GM12878 (cell line): ENCODE measurements at regions not wholly inside any gene's neighbourhood (a gene's known extent, or its start where the extent isn't known, plus 50 kb on each side); places are given as distances from the start of the nearest gene placed in this dataset.

Experiments
- ATAC-seq: fragments of 200-7000 bp; cut with Tn5 transposase; 3 replicates; pipeline ENCODE4 v1.9.1; 2020; ENCODE audit warnings: mild to moderate bottlenecking, moderate library complexity
- BruUV-seq: library from RNA; stranded (reverse); fragments of 400-500 nt; replicated peaks from 2 replicates; lab custom pipeline; 2021; lab: Mats Ljungman, UMichigan
- CTCF ChIA-PET: fragments of 300-600 bp; sonication (Branson Sonifier 250); formaldehyde crosslinking; extraction: SDS; loops from one replicate; lab custom pipeline; 2021; ENCODE audit warnings: inconsistent platforms; lab: Yijun Ruan, JAX
- POLR2A ChIA-PET: fragments of 350-600 bp; formaldehyde crosslinking; extraction: SDS; loops from one replicate; lab custom pipeline; 2021; ENCODE audit warnings: inconsistent platforms; lab: Charles Lee
- RAD21 ChIA-PET: fragments of 300-600 bp; sonication (Branson Sonifier 250); formaldehyde crosslinking; loops from one replicate; lab custom pipeline; 2023; ENCODE audit warnings: antibody characterized with exemption; ENCODE audit not compliant: unreplicated experiment; lab: Charles Lee
- SMC1A ChIA-PET: fragments of 300-600 bp; sonication (Branson Sonifier 250); formaldehyde crosslinking; loops from one replicate; lab custom pipeline; 2023; ENCODE audit not compliant: unreplicated experiment, uncharacterized antibody; lab: Charles Lee
- DNase-seq: peaks from one replicate; pipeline ENCODE4 v3.0.0-alpha.2; 2011; ENCODE audit warnings: low read depth, low spot score
- FAIRE-seq: peaks from 3 replicates; lab custom pipeline; 2011; peaks lifted over from hg19 to GRCh38; lab: Jason Lieb, UNC
- H2AFZ ChIP-seq: 2 replicates; pipeline ENCODE4 v1.6.0; 2011; ENCODE audit warnings: low read depth, low read length, control low read depth; ENCODE audit not compliant: control insufficient read depth
- H3K27ac ChIP-seq: 2 replicates; pipeline ENCODE4 v1.5.1; 2011; ENCODE audit warnings: control low read depth; ENCODE audit not compliant: control insufficient read depth, insufficient read depth
- H3K27me3 ChIP-seq, 2 experiments: replicated peaks in 1 of 2; 2 replicates each; pipeline versions ENCODE4 v1.6.0 to v1.6.1; 2011; ENCODE audit warnings: low read length in 1 of 2; ENCODE audit not compliant: control insufficient read depth in 2 of 2, insufficient read depth in 2 of 2
- H3K36me3 ChIP-seq, 2 experiments: 2 replicates each; pipeline ENCODE4 v1.5.1; 2011; ENCODE audit warnings: low read length in 1 of 2; ENCODE audit not compliant: control insufficient read depth in 2 of 2, insufficient read depth in 2 of 2
- H3K4me1 ChIP-seq: 2 replicates; pipeline ENCODE4 v1.6.1; 2011; ENCODE audit warnings: mild to moderate bottlenecking, low read length, moderate library complexity, mixed read lengths; ENCODE audit not compliant: control insufficient read depth, insufficient read depth
- H3K4me2 ChIP-seq: 2 replicates; pipeline ENCODE4 v1.6.0; 2011; ENCODE audit warnings: control low read depth; ENCODE audit not compliant: control insufficient read depth, insufficient read depth
- H3K4me3 ChIP-seq: fragments of 200-600 bp; sonication (generic); 2 replicates; pipeline ENCODE4 v1.5.1; 2016
- H3K79me2 ChIP-seq: 2 replicates; pipeline ENCODE4 v1.6.0; 2011; ENCODE audit warnings: low read length; ENCODE audit not compliant: control insufficient read depth, insufficient read depth
- H3K9ac ChIP-seq: 2 replicates; pipeline ENCODE4 v1.8.0; 2011; ENCODE audit warnings: low read length, control low read depth, mixed read lengths; ENCODE audit not compliant: control insufficient read depth, insufficient read depth
- H3K9me3 ChIP-seq: replicated peaks from 3 replicates; pipeline ENCODE4 v1.5.1; 2011; ENCODE audit warnings: mild to moderate bottlenecking, low read length; ENCODE audit not compliant: control insufficient read depth, insufficient read depth
- H4K20me1 ChIP-seq: 2 replicates; pipeline ENCODE4 v1.6.0; 2011; ENCODE audit not compliant: control insufficient read depth, insufficient read depth
- ASH2L ChIP-seq: fragments of 300-600, 200-600 bp; sonication (generic); IDR thresholded peaks from 2 replicates; pipeline ENCODE4 v1.6.1; 2017; ENCODE audit warnings: low read depth, mild to moderate bottlenecking, borderline replicate concordance
- JUND ChIP-seq: IDR thresholded peaks from 2 replicates; pipeline ENCODE4 v1.6.1; 2012; ENCODE audit warnings: low read depth, mild to moderate bottlenecking, low read length, improper control_type of control experiment, moderate library complexity
- LARP7 ChIP-seq: fragments of 450-650 bp; IDR thresholded peaks from 2 replicates; pipeline ENCODE4 v1.6.1; 2017; ENCODE audit warnings: mild to moderate bottlenecking
- MTA3 ChIP-seq: IDR thresholded peaks from 2 replicates; pipeline ENCODE4 v1.6.1; 2012; ENCODE audit warnings: low read length, inconsistent platforms, borderline replicate concordance
- NFIC ChIP-seq: IDR thresholded peaks from 2 replicates; pipeline ENCODE4 v1.6.1; 2012; ENCODE audit warnings: low read depth, mild to moderate bottlenecking, inconsistent platforms, low read length, moderate library complexity
- NR2C2 ChIP-seq: IDR thresholded peaks from 2 replicates; pipeline ENCODE4 v1.6.1; 2011; ENCODE audit warnings: borderline replicate concordance, low read depth; ENCODE audit not compliant: control insufficient read depth, insufficient read length
- NR2F1 ChIP-seq: fragments of 450-650 bp; conservative IDR thresholded peaks from 2 replicates; pipeline ENCODE4 v1.6.1; 2017; ENCODE audit warnings: mild to moderate bottlenecking
- SP1 ChIP-seq: IDR thresholded peaks from one replicate; pipeline ENCODE4 v1.6.1; 2011; ENCODE audit warnings: low read depth, low read length
- WGBS: methylation state at CpG from one replicate; pipeline ENCODE4 v1.1.6; 2016; ENCODE audit warnings: low lambda C conversion rate; ENCODE audit not compliant: insufficient replicate concordance, insufficient coverage; ENCODE audit errors: missing lambda C conversion rate; 5-methylcytosine and 5-hydroxymethylcytosine counted together
- in situ Hi-C: fragments of 300-500 bp; cut with MboI; formaldehyde crosslinking; loops from 9 replicates; pipeline ENCODE4 v1.14.3; 2018; ENCODE audit warnings: mixed read lengths
- intact Hi-C: fragments of 100-400 bp; cut with micrococcal nuclease; formaldehyde crosslinking; loops from one replicate; pipeline ENCODE4 v1.14.2; 2022; ENCODE audit not compliant: unreplicated experiment
- TF ChIP-seq, protein P1 (sequence below), 3 experiments: IDR thresholded peaks in 2 of 3; conservative IDR thresholded peaks in 1 of 3; 2 replicates each; pipeline ENCODE4 v1.5.1; 2011; ENCODE audit warnings: low read depth in 3 of 3, low read length in 3 of 3, mild to moderate bottlenecking in 3 of 3, control low read depth in 2 of 3, moderate library complexity in 2 of 3, inconsistent platforms in 1 of 3, mixed read lengths in 1 of 3; ENCODE audit not compliant: control insufficient read depth in 2 of 3, insufficient read depth in 1 of 3; ENCODE audit errors: extremely low read depth in 1 of 3
- TF ChIP-seq, protein P2 (sequence below): fragments of 450-650 bp; IDR thresholded peaks from 2 replicates; pipeline ENCODE4 v1.6.1; 2017; ENCODE audit warnings: mild to moderate bottlenecking, low read depth, inconsistent platforms; ENCODE audit not compliant: poor library complexity, severe bottlenecking
- TF ChIP-seq, protein P3 (sequence below): IDR thresholded peaks from 2 replicates; pipeline ENCODE4 v1.6.1; 2011; ENCODE audit warnings: mild to moderate bottlenecking, low read depth, low read length, moderate library complexity; ENCODE audit not compliant: insufficient replicate concordance
- TF ChIP-seq, protein P4 (sequence below): IDR thresholded peaks from 2 replicates; pipeline ENCODE4 v1.6.1; 2012; ENCODE audit warnings: mild to moderate bottlenecking, low read depth, low read length
- TF ChIP-seq, protein P5 (sequence below): fragments of 450-650 bp; IDR thresholded peaks from 2 replicates; pipeline ENCODE4 v1.6.1; 2014; ENCODE audit warnings: mild to moderate bottlenecking

DNA sequence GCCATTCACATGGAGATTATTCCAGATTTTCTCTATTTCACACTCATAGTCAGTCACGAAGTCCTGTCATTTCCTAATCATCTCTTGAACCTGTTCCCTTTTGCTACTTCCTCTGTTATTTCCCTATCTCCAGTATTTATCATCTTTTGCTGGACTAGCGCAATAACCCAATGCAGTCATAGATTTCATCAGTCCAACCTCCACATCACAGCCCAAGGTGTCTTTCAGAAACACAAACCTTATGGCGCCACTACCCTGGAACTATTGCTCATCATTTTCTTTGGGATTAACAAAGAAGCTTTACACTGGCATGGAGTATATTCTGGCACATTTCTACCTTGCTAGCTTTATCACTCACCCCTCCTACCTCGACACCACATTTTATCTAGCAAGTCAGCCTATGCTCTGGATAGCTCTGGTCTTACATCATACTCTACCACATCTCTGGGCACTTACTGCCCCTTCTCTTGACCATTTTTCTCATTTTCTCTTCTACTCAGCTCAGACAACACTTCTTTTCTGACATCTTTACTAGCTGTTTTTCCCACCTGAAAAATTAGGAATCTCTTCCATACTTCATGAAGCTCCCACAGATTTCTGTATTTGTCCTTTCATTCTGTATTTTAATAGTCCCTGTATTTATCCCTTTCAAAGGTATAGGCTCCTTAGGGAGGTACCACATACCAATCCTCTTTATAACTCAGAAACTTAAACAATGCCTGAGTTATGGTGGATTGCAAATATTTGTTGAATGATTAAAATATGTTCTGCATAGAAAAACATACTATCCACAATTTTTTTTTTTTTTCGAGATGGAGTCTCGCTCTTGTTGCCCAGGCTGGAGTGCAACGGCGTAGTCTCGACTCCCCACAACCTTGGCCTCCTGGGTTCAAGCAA, 534.7 kb downstream of the KLF12 start:
- intact Hi-C loops (no loop called here), in situ Hi-C loops (no loop called here)
- Histone ChIP-seq H3K79me2 (no peaks in the 10 kb centered on the region), H3K27me3 (no peaks in the 10 kb centered on the region), H4K20me1 (no peaks in the 10 kb centered on the region), H3K9me3 (no peaks in the 10 kb centered on the region), H3K4me1 (no peaks in the 10 kb centered on the region), H3K4me2 (no peak overlapping the region), H3K4me3 (no peak overlapping the region), H2AFZ (no peak overlapping the region), H3K36me3 (no peaks in the 10 kb centered on the region), H3K9ac (no peak overlapping the region), H3K27ac (no peak overlapping the region)
- ATAC-seq (no peak), DNase-seq (no peak), FAIRE-seq (no peak)
- CTCF ChIA-PET = no interaction called here
- WGBS = 50% methylated on average over 9 of the region's 9 CpGs
- RAD21 ChIA-PET = no interaction called here
- SMC1A ChIA-PET = no interaction called here
- no TSS peak for BruUV-seq
- POLR2A ChIA-PET = no interaction called here
- TF ChIP-seq, protein P1, sequence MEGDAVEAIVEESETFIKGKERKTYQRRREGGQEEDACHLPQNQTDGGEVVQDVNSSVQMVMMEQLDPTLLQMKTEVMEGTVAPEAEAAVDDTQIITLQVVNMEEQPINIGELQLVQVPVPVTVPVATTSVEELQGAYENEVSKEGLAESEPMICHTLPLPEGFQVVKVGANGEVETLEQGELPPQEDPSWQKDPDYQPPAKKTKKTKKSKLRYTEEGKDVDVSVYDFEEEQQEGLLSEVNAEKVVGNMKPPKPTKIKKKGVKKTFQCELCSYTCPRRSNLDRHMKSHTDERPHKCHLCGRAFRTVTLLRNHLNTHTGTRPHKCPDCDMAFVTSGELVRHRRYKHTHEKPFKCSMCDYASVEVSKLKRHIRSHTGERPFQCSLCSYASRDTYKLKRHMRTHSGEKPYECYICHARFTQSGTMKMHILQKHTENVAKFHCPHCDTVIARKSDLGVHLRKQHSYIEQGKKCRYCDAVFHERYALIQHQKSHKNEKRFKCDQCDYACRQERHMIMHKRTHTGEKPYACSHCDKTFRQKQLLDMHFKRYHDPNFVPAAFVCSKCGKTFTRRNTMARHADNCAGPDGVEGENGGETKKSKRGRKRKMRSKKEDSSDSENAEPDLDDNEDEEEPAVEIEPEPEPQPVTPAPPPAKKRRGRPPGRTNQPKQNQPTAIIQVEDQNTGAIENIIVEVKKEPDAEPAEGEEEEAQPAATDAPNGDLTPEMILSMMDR (IDR thresholded peaks at IDR 0.05 in 2 of 3, conservative IDR thresholded peaks at IDR 0.05 in 1 of 3; ENCODE audit: control insufficient read depth in 2 of 3, extremely low read depth in 1 of 3, insufficient read depth in 1 of 3, low read depth in 3 of 3, low read length in 3 of 3) = no peak
- no peak for TF ChIP-seq LARP7
- no peak for TF ChIP-seq SP1
- TF ChIP-seq, protein P2, sequence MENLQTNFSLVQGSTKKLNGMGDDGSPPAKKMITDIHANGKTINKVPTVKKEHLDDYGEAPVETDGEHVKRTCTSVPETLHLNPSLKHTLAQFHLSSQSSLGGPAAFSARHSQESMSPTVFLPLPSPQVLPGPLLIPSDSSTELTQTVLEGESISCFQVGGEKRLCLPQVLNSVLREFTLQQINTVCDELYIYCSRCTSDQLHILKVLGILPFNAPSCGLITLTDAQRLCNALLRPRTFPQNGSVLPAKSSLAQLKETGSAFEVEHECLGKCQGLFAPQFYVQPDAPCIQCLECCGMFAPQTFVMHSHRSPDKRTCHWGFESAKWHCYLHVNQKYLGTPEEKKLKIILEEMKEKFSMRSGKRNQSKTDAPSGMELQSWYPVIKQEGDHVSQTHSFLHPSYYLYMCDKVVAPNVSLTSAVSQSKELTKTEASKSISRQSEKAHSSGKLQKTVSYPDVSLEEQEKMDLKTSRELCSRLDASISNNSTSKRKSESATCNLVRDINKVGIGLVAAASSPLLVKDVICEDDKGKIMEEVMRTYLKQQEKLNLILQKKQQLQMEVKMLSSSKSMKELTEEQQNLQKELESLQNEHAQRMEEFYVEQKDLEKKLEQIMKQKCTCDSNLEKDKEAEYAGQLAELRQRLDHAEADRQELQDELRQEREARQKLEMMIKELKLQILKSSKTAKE = no peak
- TF ChIP-seq MTA3 = no peak
- TF ChIP-seq, protein P3, sequence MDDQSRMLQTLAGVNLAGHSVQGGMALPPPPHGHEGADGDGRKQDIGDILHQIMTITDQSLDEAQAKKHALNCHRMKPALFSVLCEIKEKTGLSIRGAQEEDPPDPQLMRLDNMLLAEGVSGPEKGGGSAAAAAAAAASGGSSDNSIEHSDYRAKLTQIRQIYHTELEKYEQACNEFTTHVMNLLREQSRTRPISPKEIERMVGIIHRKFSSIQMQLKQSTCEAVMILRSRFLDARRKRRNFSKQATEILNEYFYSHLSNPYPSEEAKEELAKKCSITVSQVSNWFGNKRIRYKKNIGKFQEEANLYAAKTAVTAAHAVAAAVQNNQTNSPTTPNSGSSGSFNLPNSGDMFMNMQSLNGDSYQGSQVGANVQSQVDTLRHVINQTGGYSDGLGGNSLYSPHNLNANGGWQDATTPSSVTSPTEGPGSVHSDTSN = no peak
- no peak for TF ChIP-seq NR2F1
- no peak for TF ChIP-seq ASH2L
- TF ChIP-seq NR2C2 = no peak
- TF ChIP-seq, protein P4, sequence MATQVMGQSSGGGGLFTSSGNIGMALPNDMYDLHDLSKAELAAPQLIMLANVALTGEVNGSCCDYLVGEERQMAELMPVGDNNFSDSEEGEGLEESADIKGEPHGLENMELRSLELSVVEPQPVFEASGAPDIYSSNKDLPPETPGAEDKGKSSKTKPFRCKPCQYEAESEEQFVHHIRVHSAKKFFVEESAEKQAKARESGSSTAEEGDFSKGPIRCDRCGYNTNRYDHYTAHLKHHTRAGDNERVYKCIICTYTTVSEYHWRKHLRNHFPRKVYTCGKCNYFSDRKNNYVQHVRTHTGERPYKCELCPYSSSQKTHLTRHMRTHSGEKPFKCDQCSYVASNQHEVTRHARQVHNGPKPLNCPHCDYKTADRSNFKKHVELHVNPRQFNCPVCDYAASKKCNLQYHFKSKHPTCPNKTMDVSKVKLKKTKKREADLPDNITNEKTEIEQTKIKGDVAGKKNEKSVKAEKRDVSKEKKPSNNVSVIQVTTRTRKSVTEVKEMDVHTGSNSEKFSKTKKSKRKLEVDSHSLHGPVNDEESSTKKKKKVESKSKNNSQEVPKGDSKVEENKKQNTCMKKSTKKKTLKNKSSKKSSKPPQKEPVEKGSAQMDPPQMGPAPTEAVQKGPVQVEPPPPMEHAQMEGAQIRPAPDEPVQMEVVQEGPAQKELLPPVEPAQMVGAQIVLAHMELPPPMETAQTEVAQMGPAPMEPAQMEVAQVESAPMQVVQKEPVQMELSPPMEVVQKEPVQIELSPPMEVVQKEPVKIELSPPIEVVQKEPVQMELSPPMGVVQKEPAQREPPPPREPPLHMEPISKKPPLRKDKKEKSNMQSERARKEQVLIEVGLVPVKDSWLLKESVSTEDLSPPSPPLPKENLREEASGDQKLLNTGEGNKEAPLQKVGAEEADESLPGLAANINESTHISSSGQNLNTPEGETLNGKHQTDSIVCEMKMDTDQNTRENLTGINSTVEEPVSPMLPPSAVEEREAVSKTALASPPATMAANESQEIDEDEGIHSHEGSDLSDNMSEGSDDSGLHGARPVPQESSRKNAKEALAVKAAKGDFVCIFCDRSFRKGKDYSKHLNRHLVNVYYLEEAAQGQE = no peak
- no peak for TF ChIP-seq NFIC
- TF ChIP-seq, protein P5, sequence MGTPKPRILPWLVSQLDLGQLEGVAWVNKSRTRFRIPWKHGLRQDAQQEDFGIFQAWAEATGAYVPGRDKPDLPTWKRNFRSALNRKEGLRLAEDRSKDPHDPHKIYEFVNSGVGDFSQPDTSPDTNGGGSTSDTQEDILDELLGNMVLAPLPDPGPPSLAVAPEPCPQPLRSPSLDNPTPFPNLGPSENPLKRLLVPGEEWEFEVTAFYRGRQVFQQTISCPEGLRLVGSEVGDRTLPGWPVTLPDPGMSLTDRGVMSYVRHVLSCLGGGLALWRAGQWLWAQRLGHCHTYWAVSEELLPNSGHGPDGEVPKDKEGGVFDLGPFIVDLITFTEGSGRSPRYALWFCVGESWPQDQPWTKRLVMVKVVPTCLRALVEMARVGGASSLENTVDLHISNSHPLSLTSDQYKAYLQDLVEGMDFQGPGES = no peak
- TF ChIP-seq JUND = no peak
